Common myeloid progenitor, CD34-positive (primary cell): ENCODE measurements at regions not wholly inside any gene's neighbourhood (a gene's known extent, or its start where the extent isn't known, plus 50 kb on each side); places are given as distances from the start of the nearest gene placed in this dataset.
A peak's percentile ranks its signal among the peaks of the same experiment; 100 is the strongest.
"Not testable (repeated sequence)": the region's sequence is repeated elsewhere in the genome, so short reads cannot be mapped to it uniquely, and the experiment has no call there.

ENCODE experiments used
- CTCF ChIA-PET: fragments of 350-600 bp; sonication (Branson Sonifier 250); formaldehyde crosslinking; loops from one replicate; lab custom pipeline; 2021; ENCODE audit warnings: antibody characterized with exemption; lab: Charles Lee
- POLR2A ChIA-PET: fragments of 350-600 bp; sonication (Branson Sonifier 250); formaldehyde crosslinking; loops from one replicate; lab custom pipeline; 2021; ENCODE audit warnings: antibody characterized with exemption; lab: Charles Lee
- DNase-seq, 3 donors: peaks; one replicate each; pipeline versions ENCODE4 v3.0.0 to v3.0.0-alpha.2; 2013
- H3K27ac ChIP-seq, 2 experiments: 1 replicate in 1 of 2; 2 replicates in 1 of 2; pipeline ENCODE4 v1.7.0; 2013; ENCODE audit warnings: inconsistent platforms in 2 of 2, low read length in 2 of 2, mild to moderate bottlenecking in 2 of 2, low read depth in 1 of 2, moderate library complexity in 1 of 2; ENCODE audit not compliant: severe bottlenecking in 2 of 2, insufficient read depth in 1 of 2, poor library complexity in 1 of 2
- H3K27me3 ChIP-seq, 5 experiments: replicated peaks in 2 of 5; 1 replicate in 3 of 5; 2 replicates in 2 of 5; pipeline versions ENCODE4 v1.6.1 to v1.7.0; 2013; ENCODE audit warnings: low read length in 4 of 5, mild to moderate bottlenecking in 2 of 5, moderate library complexity in 2 of 5, inconsistent platforms in 1 of 5; ENCODE audit not compliant: insufficient read depth in 5 of 5, control insufficient read depth in 4 of 5
- H3K36me3 ChIP-seq, 4 experiments: 1 replicate in 2 of 4; 2 replicates in 2 of 4; pipeline versions ENCODE4 v1.6.1 to v1.7.0; 2013; ENCODE audit warnings: low read length in 3 of 4, control low read depth in 1 of 4, mild to moderate bottlenecking in 1 of 4; ENCODE audit not compliant: control insufficient read depth in 4 of 4, insufficient read depth in 4 of 4
- H3K4me1 ChIP-seq, 4 experiments: 1 replicate in 3 of 4; 2 replicates in 1 of 4; pipeline versions ENCODE4 v1.6.1 to v1.7.1; 2013; ENCODE audit warnings: low read length in 3 of 4, mild to moderate bottlenecking in 3 of 4, control low read depth in 1 of 4, inconsistent platforms in 1 of 4, moderate library complexity in 1 of 4; ENCODE audit not compliant: control insufficient read depth in 4 of 4, insufficient read depth in 4 of 4; ENCODE audit errors: control extremely low read depth in 1 of 4
- H3K4me3 ChIP-seq, 7 experiments: 1 replicate in 4 of 7; 2 replicates in 3 of 7; pipeline versions ENCODE4 v1.5.1 to v1.7.0; 2013; ENCODE audit warnings: mild to moderate bottlenecking in 7 of 7, low read length in 6 of 7, moderate library complexity in 6 of 7, inconsistent platforms in 2 of 7, low read depth in 2 of 7, control low read depth in 1 of 7; ENCODE audit not compliant: insufficient read depth in 4 of 7, control insufficient read depth in 1 of 7; ENCODE audit errors: extremely low read depth in 1 of 7
- H3K9me3 ChIP-seq, 5 experiments: 1 replicate in 4 of 5; 2 replicates in 1 of 5; pipeline versions ENCODE4 v1.6.1 to v1.7.1; 2013; ENCODE audit warnings: low read length in 4 of 5, mild to moderate bottlenecking in 2 of 5, inconsistent platforms in 1 of 5, low read depth in 1 of 5, moderate library complexity in 1 of 5; ENCODE audit not compliant: control insufficient read depth in 4 of 5, insufficient read depth in 2 of 5; ENCODE audit errors: control extremely low read depth in 1 of 5
- WGBS: methylation state at CpG from one replicate; pipeline ENCODE4 v1.1.5; 2013; ENCODE audit not compliant: insufficient coverage; 5-methylcytosine and 5-hydroxymethylcytosine counted together

DNA sequence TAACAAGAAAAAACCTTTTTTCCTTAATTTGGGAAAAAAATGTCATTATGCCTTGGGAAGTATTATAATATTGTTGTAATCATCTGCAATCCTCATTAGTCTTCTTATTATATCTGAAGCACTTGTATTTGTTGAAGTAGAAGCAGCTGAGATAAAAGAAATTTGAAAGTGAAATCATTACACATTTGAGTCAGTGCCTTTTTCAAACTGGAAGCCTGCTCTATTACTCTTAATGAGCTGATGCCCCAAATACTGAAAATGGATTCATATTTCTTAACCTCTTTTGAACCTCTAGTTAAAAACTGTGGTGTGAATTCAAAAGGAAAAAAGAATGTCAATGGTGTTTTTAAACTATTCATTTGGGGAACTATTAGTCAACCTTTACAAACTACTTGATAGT is 1027.7 kb downstream of the NR2F1-AS1 start:
- Histone ChIP-seq H3K36me3 (no peaks in the 10 kb centered on the region), H3K27me3 (peaks cover 0 to 30% (median 8%) of the 10 kb centered on the region in 5 experiments), H3K4me1 (no peaks in the 10 kb centered on the region), H3K9me3 (no peaks in the 10 kb centered on the region), H3K27ac (no peak overlapping the region), H3K4me3 (no peak overlapping the region)
- POLR2A ChIA-PET = no interaction called here
- no peak for DNase-seq
- CTCF ChIA-PET = no interaction called here

DNA sequence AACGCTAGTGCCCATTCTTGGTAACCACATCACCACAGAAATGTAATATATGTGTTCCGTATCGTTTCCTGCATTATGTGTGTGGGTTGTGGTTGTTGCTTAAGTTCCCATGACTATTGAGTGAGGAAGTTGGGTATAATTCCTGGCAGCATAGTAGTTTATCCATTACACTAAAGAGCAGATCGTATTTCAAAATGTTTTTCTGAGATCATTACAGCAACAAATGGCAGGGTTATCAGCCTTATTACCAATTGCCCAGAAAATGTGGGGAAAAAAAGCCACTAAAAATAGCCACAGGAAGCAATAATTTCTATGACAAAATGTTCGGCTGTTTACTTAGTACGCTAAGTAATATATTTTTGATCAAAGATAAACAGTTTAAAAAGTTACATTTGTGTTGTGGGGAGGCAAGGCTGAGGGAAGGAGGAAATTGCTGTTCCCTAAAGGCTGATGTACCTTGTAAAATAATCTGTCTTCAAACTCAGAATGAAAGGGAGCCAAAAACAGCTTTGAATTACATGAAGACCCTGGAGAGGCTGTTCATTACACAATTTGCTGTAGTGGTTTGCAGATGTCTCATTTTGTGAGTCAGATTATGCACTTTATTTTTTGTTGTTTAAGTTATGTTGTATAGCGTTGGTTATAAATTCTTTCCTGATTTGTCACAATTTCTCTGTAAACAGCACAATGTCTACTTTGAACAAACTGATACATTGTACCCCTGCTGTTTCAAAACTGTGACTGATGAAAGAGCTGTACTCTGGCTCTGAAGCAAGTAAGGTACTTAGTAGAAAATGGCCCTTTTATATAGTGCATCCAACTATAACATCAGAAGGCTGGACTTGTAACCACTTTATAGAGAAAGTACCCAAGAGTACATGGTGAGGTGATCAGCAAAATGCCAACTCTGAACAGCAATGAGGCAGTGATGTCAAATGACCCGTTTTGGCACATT is 1028.5 kb downstream of the NR2F1-AS1 start:
- WGBS = 25% methylated on average over 1 of the region's 8 CpGs
- no peak overlapping the region for H3K27ac ChIP-seq

DNA sequence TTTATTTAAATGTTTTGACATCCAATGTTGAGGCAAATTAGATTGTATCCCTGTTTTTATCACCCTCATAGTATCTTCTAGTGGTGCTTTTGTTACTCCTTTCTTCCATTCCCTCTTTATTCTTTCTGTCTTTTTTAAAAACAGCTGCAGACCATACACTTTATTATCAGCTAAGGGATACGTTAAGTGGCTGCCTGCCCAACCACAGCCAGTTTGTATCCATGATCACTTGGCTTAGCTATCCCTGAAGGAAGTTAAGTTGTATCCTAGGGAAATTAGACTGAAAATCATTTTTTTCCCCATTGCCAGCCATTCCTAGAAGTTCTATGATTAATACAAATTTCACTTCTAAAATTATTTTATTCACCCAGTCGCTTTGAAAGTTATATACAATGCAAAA is 1032.7 kb downstream of the NR2F1-AS1 start:
- no peaks in the 10 kb centered on the region for H3K36me3 ChIP-seq
- CTCF ChIA-PET = no interaction called here
- peaks cover 0 to 22% (median 4%) of the 10 kb centered on the region in 5 experiments for H3K27me3 ChIP-seq
- WGBS = no CpG with 5 or more reads among the region's 2 CpGs
- no peaks in the 10 kb centered on the region for H3K9me3 ChIP-seq
- no peak overlapping the region for H3K27ac ChIP-seq
- H3K4me1 ChIP-seq = no peaks in the 10 kb centered on the region
- POLR2A ChIA-PET = no interaction called here
- DNase-seq = no peak
- H3K4me3 ChIP-seq = no peak overlapping the region

More for the DNA sequence above, 1028.5 kb downstream of the NR2F1-AS1 start:
- H3K27me3 ChIP-seq = peaks cover 0 to 26% (median 4%) of the 10 kb centered on the region in 5 experiments
- no peaks in the 10 kb centered on the region for H3K36me3 ChIP-seq
- ChIA-PET POLR2A (no interaction called here), CTCF (no interaction called here)
- H3K4me1 ChIP-seq = no peaks in the 10 kb centered on the region
- H3K9me3 ChIP-seq = no peaks in the 10 kb centered on the region
- no peak overlapping the region for H3K4me3 ChIP-seq
- peak in 2 of 3 donors; percentile 52 to 67 for DNase-seq

DNA sequence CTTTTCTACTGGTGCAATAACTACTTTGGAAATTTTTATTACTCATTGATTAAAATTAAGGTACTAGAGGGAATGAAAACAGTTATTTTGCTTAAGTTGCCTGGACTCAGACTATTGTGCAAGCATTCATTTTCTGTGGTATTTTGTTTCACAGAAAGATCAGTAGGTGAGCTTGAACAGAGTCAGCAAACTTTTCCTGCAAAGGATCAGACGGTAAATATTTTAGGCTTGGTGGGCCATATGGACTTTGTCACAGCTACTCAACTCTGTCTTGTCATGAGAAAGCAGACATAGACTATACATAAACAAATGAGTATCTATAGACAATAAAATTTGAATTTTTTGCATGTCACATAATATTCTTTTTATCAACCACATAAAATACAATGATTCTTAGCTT is 1036.4 kb downstream of the NR2F1-AS1 start:
- DNase-seq = no peak
- Histone ChIP-seq H3K9me3 (peaks cover 0 to 4% (median 0%) of the 10 kb centered on the region in 5 experiments), H3K4me3 (no peak overlapping the region), H3K27ac (no peak overlapping the region), H3K4me1 (no peaks in the 10 kb centered on the region), H3K36me3 (no peaks in the 10 kb centered on the region), H3K27me3 (peaks cover 0 to 15% (median 4%) of the 10 kb centered on the region in 5 experiments)
- WGBS = no CpG with 5 or more reads among the region's 1 CpG
- CTCF ChIA-PET = no interaction called here
- POLR2A ChIA-PET = no interaction called here

DNA sequence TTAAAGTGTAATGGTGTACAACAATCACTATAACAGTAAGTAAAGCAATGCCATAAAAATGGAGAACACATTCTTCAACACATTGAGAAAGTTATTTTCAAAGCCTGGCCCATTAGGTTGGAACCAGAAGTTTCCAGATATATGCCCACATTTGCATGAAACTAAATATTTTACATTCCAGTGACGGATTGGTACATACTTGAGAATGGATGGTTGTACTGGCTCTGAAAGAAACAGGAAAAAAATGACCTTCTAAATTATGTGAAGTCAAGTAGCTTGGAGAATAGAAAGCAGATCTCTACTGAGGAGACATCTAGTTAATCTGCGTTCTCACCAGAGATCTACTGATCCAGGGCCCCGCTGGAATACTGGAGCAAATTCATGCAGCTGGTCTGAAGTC is 1037.0 kb downstream of the NR2F1-AS1 start:
- no peaks in the 10 kb centered on the region for H3K4me1 ChIP-seq
- DNase-seq = no peak
- no peak overlapping the region for H3K27ac ChIP-seq
- no peak overlapping the region for H3K4me3 ChIP-seq
- POLR2A ChIA-PET = no interaction called here
- H3K27me3 ChIP-seq = peaks cover 0 to 13% (median 4%) of the 10 kb centered on the region in 5 experiments
- no peaks in the 10 kb centered on the region for H3K36me3 ChIP-seq
- CTCF ChIA-PET = no interaction called here
- 90% methylated on average over 3 of the region's 3 CpGs for WGBS
- peaks cover 0 to 4% (median 0%) of the 10 kb centered on the region in 5 experiments for H3K9me3 ChIP-seq

DNA sequence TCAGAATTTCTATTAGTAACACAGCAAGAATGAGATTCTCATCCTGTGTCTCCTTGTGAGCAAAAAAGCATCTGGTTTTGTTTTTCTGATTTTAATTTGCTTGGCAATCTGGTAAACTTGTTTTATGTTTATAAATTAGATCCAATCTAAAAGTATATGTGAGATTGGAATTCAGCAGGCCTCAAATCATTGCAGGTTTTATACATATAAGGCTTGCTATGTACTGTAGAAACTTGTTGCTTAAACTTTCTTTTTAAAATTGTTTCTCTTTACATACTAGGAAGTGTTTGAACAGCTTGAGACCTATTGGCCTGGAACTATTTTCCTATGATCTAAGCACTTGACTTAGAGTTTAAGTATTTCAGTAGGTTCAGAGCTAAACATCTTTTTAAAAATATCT is 1037.8 kb downstream of the NR2F1-AS1 start:
- DNase-seq = no peak
- no peaks in the 10 kb centered on the region for H3K4me1 ChIP-seq
- H3K4me3 ChIP-seq = no peak overlapping the region
- CTCF ChIA-PET = no interaction called here
- POLR2A ChIA-PET = no interaction called here
- peaks cover 0 to 11% (median 7%) of the 10 kb centered on the region in 5 experiments for H3K27me3 ChIP-seq
- peaks cover 0 to 4% (median 0%) of the 10 kb centered on the region in 5 experiments for H3K9me3 ChIP-seq
- H3K36me3 ChIP-seq = no peaks in the 10 kb centered on the region
- H3K27ac ChIP-seq = no peak overlapping the region

DNA sequence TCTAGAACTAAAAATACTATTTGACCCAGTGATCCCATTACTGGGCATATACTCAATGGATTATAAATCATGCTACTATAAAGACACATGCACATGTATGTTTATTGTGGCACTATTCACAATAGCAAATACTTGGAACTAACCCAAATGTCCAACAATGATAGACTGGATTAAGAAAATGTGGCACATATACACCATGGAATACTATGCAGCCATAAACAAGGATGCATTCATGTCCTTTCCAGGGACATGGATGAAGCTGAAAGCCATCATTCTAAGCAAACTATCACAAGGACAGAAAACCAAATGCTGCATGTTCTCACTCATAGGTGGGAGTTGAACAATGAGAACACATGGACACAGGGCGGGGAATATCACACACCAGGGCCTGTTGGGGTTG is 1039.0 kb downstream of the NR2F1-AS1 start:
- H3K36me3 ChIP-seq, DNase-seq, CTCF ChIA-PET, POLR2A ChIA-PET, H3K9me3 ChIP-seq, H3K4me1 ChIP-seq, H3K4me3 ChIP-seq, H3K27ac ChIP-seq: not testable (repeated sequence)
- H3K27me3 ChIP-seq = peaks cover 0 to 10% (median 6%) of the 10 kb centered on the region in 5 experiments
- WGBS = 100% methylated on average over 1 of the region's 1 CpG
